Mesenchymal stem cell (in vitro differentiated cells and primary cell): ENCODE measurements at regions not wholly inside any gene's neighbourhood (a gene's known extent, or its start where the extent isn't known, plus 50 kb on each side); places are given as distances from the start of the nearest gene placed in this dataset.

Source experiments
- DNase-seq: peaks from one replicate; pipeline ENCODE4 v3.0.0-alpha.2; 2013
- H2AFZ ChIP-seq: one replicate; pipeline ENCODE4 v1.6.1; 2013; ENCODE audit warnings: low read depth, mild to moderate bottlenecking, control low read depth, inconsistent platforms, low read length, moderate library complexity
- H2AK5ac ChIP-seq: 2 replicates; pipeline ENCODE4 v1.6.1; 2013; ENCODE audit warnings: low read length, moderate library complexity, mild to moderate bottlenecking, inconsistent platforms; ENCODE audit not compliant: severe bottlenecking
- H2BK120ac ChIP-seq: one replicate; pipeline ENCODE4 v1.6.1; 2013; ENCODE audit warnings: low read depth, mild to moderate bottlenecking, inconsistent platforms, low read length, moderate library complexity
- H2BK12ac ChIP-seq, 2 experiments: one replicate each; pipeline ENCODE4 v1.6.1; 2013; ENCODE audit warnings: inconsistent platforms in 2 of 2, low read length in 2 of 2, mild to moderate bottlenecking in 2 of 2, moderate library complexity in 2 of 2, control low read depth in 1 of 2
- H2BK15ac ChIP-seq: one replicate; pipeline ENCODE4 v1.6.1; 2013; ENCODE audit warnings: mild to moderate bottlenecking, low read depth, inconsistent platforms; ENCODE audit not compliant: poor library complexity, severe bottlenecking
- H2BK5ac ChIP-seq: 2 replicates; pipeline ENCODE4 v1.6.1; 2013; ENCODE audit warnings: low read depth, mild to moderate bottlenecking, low read length, control low read depth, inconsistent platforms; ENCODE audit not compliant: poor library complexity, severe bottlenecking
- H3K14ac ChIP-seq, 2 experiments: one replicate each; pipeline ENCODE4 v1.6.1; 2013; ENCODE audit warnings: inconsistent platforms in 2 of 2, low read length in 2 of 2, control low read depth in 1 of 2, mild to moderate bottlenecking in 1 of 2, moderate library complexity in 1 of 2
- H3K18ac ChIP-seq, 2 experiments: one replicate each; pipeline ENCODE4 v1.6.1; 2013; ENCODE audit warnings: inconsistent platforms in 2 of 2, low read length in 2 of 2, control low read depth in 1 of 2, low read depth in 1 of 2, mild to moderate bottlenecking in 1 of 2
- H3K23ac ChIP-seq, 2 experiments: one replicate each; pipeline ENCODE4 v1.6.1; 2013; ENCODE audit warnings: inconsistent platforms in 2 of 2, low read length in 2 of 2, mild to moderate bottlenecking in 2 of 2, moderate library complexity in 2 of 2, control low read depth in 1 of 2
- H3K27ac ChIP-seq: 2 replicates; pipeline ENCODE4 v1.5.1; 2013; ENCODE audit warnings: mild to moderate bottlenecking, moderate library complexity, low read length, control low read depth, inconsistent platforms; ENCODE audit not compliant: poor library complexity, severe bottlenecking
- H3K27me3 ChIP-seq, 2 experiments: 2 replicates each; pipeline versions ENCODE4 v1.6.1 to v1.7.0; 2013; ENCODE audit warnings: low read length in 2 of 2, mild to moderate bottlenecking in 2 of 2, moderate library complexity in 2 of 2, control low read depth in 1 of 2, inconsistent platforms in 1 of 2; ENCODE audit not compliant: control insufficient read depth in 1 of 2, insufficient read depth in 1 of 2
- H3K36me3 ChIP-seq, 2 experiments: 2 replicates each; pipeline versions ENCODE4 v1.6.1 to v1.7.0; 2013; ENCODE audit warnings: low read length in 2 of 2, control low read depth in 1 of 2, inconsistent platforms in 1 of 2, low read depth in 1 of 2, mild to moderate bottlenecking in 1 of 2; ENCODE audit not compliant: insufficient read depth in 2 of 2, control insufficient read depth in 1 of 2
- H3K4ac ChIP-seq, 2 experiments: one replicate each; pipeline ENCODE4 v1.6.1; 2013; ENCODE audit warnings: inconsistent platforms in 2 of 2, low read length in 2 of 2, mild to moderate bottlenecking in 2 of 2, moderate library complexity in 2 of 2, control low read depth in 1 of 2, low read depth in 1 of 2
- H3K4me1 ChIP-seq: 2 replicates; pipeline ENCODE4 v1.6.1; 2013; ENCODE audit warnings: low read depth, low read length, control low read depth; ENCODE audit not compliant: control insufficient read depth, insufficient read depth
- H3K4me2 ChIP-seq: 2 replicates; pipeline ENCODE4 v1.6.1; 2013; ENCODE audit warnings: low read length, mild to moderate bottlenecking, inconsistent platforms; ENCODE audit not compliant: poor library complexity, severe bottlenecking
- H3K4me3 ChIP-seq, 2 experiments: 2 replicates each; pipeline versions ENCODE4 v1.5.1 to v1.7.0; 2013; ENCODE audit warnings: low read length in 2 of 2, mild to moderate bottlenecking in 2 of 2, control low read depth in 1 of 2, low read depth in 1 of 2; ENCODE audit not compliant: insufficient read depth in 1 of 2
- H3K79me1 ChIP-seq: replicated peaks from 2 replicates; pipeline ENCODE4 v1.6.1; 2013; ENCODE audit warnings: mild to moderate bottlenecking, control low read depth, low read length, inconsistent platforms; ENCODE audit not compliant: poor library complexity, severe bottlenecking
- H3K9ac ChIP-seq: 2 replicates; pipeline ENCODE4 v1.7.0; 2013; ENCODE audit warnings: mild to moderate bottlenecking, low read length, moderate library complexity
- H3K9me3 ChIP-seq: 2 replicates; pipeline ENCODE4 v1.7.0; 2013; ENCODE audit warnings: mild to moderate bottlenecking, low read length; ENCODE audit not compliant: control insufficient read depth
- H4K8ac ChIP-seq: one replicate; pipeline ENCODE4 v1.6.1; 2013; ENCODE audit warnings: inconsistent platforms, mild to moderate bottlenecking, low read length, moderate library complexity
- H4K91ac ChIP-seq: one replicate; pipeline ENCODE4 v1.6.1; 2013; ENCODE audit warnings: mild to moderate bottlenecking, low read length, inconsistent platforms
- WGBS: methylation state at CpG from one replicate; pipeline ENCODE4 v1.1.7; 2013; ENCODE audit warnings: mixed read lengths; 5-methylcytosine and 5-hydroxymethylcytosine counted together

- WGBS: 100% methylated on average over 1 of the region's 2 CpGs
- Histone ChIP-seq H4K8ac (no peak overlapping the region), H2BK12ac (no peak overlapping the region), H3K9ac (no peak overlapping the region), H2AFZ (no peak overlapping the region), H3K4me2 (no peak overlapping the region), H3K4me3 (no peak overlapping the region), H2BK15ac (no peak overlapping the region), H3K9me3 (no peaks in the 10 kb centered on the region), H2BK5ac (no peak overlapping the region), H3K27ac (no peak overlapping the region), H3K79me1 (no peaks in the 10 kb centered on the region), H3K4ac (no peak overlapping the region), H3K36me3 (no peaks in the 10 kb centered on the region), H2BK120ac (no peak overlapping the region), H2AK5ac (no peak overlapping the region), H3K27me3 (no peaks in the 10 kb centered on the region), H4K91ac (no peak overlapping the region), H3K18ac (no peak overlapping the region), H3K4me1 (no peaks in the 10 kb centered on the region), H3K23ac (no peak overlapping the region), H3K14ac (no peak overlapping the region)
- no peak for DNase-seq
Measured at GRCh38 chr5:91252916-91253315, 130.2 kb downstream of the ARRDC3 start.

- no peak overlapping the region for H2BK120ac ChIP-seq
- no peaks in the 10 kb centered on the region for H3K79me1 ChIP-seq
- no peaks in the 10 kb centered on the region for H3K36me3 ChIP-seq
- H3K4me1 ChIP-seq: no peaks in the 10 kb centered on the region
- H2AK5ac ChIP-seq: no peak overlapping the region
- H2AFZ ChIP-seq: no peak overlapping the region
- H2BK5ac ChIP-seq: no peak overlapping the region
- H3K14ac ChIP-seq: no peak overlapping the region
- DNase-seq: no peak
- H3K4me2 ChIP-seq: no peak overlapping the region
- 100% methylated on average over 1 of the region's 1 CpG for WGBS
- H3K4me3 ChIP-seq: no peak overlapping the region
- H4K8ac ChIP-seq: no peak overlapping the region
- H3K27ac ChIP-seq: no peak overlapping the region
- no peaks in the 10 kb centered on the region for H3K27me3 ChIP-seq
- no peak overlapping the region for H2BK12ac ChIP-seq
- H4K91ac ChIP-seq: no peak overlapping the region
- peaks cover 28% of the 10 kb centered on the region for H3K9me3 ChIP-seq
- no peak overlapping the region for H3K9ac ChIP-seq
- no peak overlapping the region for H3K23ac ChIP-seq
- no peak overlapping the region for H2BK15ac ChIP-seq
- no peak overlapping the region for H3K18ac ChIP-seq
- H3K4ac ChIP-seq: no peak overlapping the region
Measured at GRCh38 chr5:91245871-91246270, 137.2 kb downstream of the ARRDC3 start.

DNA sequence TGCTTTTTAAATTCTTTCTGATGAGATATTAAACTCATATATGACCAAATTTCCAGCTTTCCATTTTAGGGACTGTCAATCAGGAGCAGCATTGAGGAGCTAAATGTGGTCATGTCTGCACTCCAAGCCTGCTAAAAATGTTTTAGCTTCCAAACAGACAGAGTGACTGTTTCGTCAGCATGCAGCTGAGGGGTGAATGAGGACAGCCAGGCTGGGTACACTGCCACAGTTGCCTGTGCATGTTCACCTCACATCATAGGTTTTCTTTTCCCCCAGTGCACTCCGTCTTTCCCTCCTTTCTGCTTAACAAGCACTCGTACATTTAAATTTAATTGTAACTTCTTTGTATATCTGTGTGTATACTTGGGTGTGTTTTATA, 138.1 kb downstream of the ARRDC3 start:
- Histone ChIP-seq H2BK15ac (no peak overlapping the region), H3K23ac (no peak overlapping the region), H3K27ac (no peak overlapping the region), H4K8ac (no peak overlapping the region), H3K27me3 (no peaks in the 10 kb centered on the region), H2AFZ (no peak overlapping the region), H4K91ac (no peak overlapping the region), H3K14ac (no peak overlapping the region), H3K9me3 (peaks cover 28% of the 10 kb centered on the region), H3K9ac (no peak overlapping the region), H3K4ac (no peak overlapping the region), H2BK5ac (no peak overlapping the region), H2BK12ac (no peak overlapping the region), H3K18ac (no peak overlapping the region), H3K4me1 (no peaks in the 10 kb centered on the region), H3K4me2 (no peak overlapping the region), H3K79me1 (no peaks in the 10 kb centered on the region), H2AK5ac (no peak overlapping the region), H3K36me3 (no peaks in the 10 kb centered on the region), H2BK120ac (no peak overlapping the region), H3K4me3 (no peak overlapping the region)
- WGBS: 90% methylated on average over 1 of the region's 3 CpGs
- DNase-seq: no peak

DNA sequence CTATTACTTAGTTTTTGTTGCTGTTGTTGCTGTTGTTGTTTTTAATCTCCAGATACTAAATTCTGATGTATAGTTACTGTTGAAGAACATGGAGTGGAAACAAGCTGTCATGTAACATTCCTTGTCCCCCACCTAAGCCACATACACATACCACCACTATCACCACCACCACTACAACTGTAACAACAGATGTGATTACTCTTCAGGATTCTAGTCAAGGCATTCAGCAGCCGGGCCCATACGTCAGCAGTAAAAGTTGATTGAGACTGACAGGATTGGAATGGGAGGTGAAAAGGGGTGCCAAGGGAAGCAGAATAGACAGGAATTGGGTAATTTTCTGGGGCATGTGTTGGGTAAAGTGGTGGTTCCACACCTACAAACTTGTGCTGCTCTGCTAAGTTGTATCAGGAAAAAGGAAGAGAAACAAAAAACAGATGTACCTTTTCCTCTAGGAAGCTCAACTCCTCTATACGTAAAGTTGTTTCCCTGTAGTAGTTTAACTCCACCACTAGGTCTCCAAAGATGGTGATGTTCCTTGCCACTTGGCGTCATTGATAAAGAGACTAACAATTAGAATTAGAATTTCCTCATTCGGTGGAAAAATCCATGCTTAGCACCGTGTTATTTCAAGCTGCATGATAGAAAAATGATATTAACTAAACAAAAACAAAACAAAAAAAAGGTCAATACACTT, 138.6 kb downstream of the ARRDC3 start:
- Histone ChIP-seq H2AK5ac (no peak overlapping the region), H2BK120ac (no peak overlapping the region), H3K9ac (no peak overlapping the region), H3K9me3 (peaks cover 28% of the 10 kb centered on the region), H3K79me1 (no peaks in the 10 kb centered on the region), H2BK5ac (no peak overlapping the region), H3K27me3 (no peaks in the 10 kb centered on the region), H3K36me3 (no peaks in the 10 kb centered on the region), H4K91ac (no peak overlapping the region), H3K23ac (no peak overlapping the region), H3K27ac (no peak overlapping the region), H2AFZ (no peak overlapping the region), H4K8ac (no peak overlapping the region), H3K4ac (no peak overlapping the region), H3K4me3 (no peak overlapping the region), H3K4me2 (no peak overlapping the region), H3K14ac (no peak overlapping the region), H3K4me1 (no peaks in the 10 kb centered on the region), H3K18ac (no peak overlapping the region), H2BK15ac (no peak overlapping the region), H2BK12ac (no peak overlapping the region)
- WGBS: 93% methylated on average over 4 of the region's 6 CpGs
- no peak for DNase-seq
